SK-N-SH (cell line): ENCODE measurements at regions not wholly inside any gene's neighbourhood (a gene's known extent, or its start where the extent isn't known, plus 50 kb on each side); places are given as distances from the start of the nearest gene placed in this dataset.

Experiments used
- EZH2phosphoT487 ChIP-seq: fragments of 200-600 bp; sonication (generic); IDR thresholded peaks from 2 replicates; pipeline ENCODE4 v1.6.1; 2017; ENCODE audit warnings: low read depth, mixed run types, mild to moderate bottlenecking, antibody characterized with exemption, moderate library complexity, borderline replicate concordance
- FOXJ3 ChIP-seq: sonication (generic); formaldehyde crosslinking; IDR thresholded peaks from 2 replicates; pipeline ENCODE4 v1.5.1; 2020; ENCODE audit warnings: mild to moderate bottlenecking, missing genetic modification reagents
- FOXM1 ChIP-seq: IDR thresholded peaks from 2 replicates; pipeline ENCODE4 v1.4.0; 2012; ENCODE audit warnings: low read depth, mild to moderate bottlenecking
- NFIC ChIP-seq: IDR thresholded peaks from 2 replicates; pipeline ENCODE4 v1.4.0; 2012; ENCODE audit warnings: borderline replicate concordance
- POLR2AphosphoS5 ChIP-seq: IDR thresholded peaks from 2 replicates; pipeline ENCODE4 v1.6.1; 2012; ENCODE audit warnings: low read depth, low read length
- RFX5 ChIP-seq: IDR thresholded peaks from 2 replicates; pipeline ENCODE4 v1.6.1; 2012; ENCODE audit warnings: mild to moderate bottlenecking, improper control_type of control experiment, low read length
- TAF1 ChIP-seq: IDR thresholded peaks from 2 replicates; pipeline ENCODE4 v1.6.1; 2012; ENCODE audit warnings: low read depth, mild to moderate bottlenecking, low read length, moderate library complexity, borderline replicate concordance
- TF ChIP-seq, protein P1 (sequence below): fragments of 200-600 bp; sonication (generic); IDR thresholded peaks from 2 replicates; pipeline ENCODE4 v1.6.1; 2017; ENCODE audit warnings: antibody characterized with exemption, mild to moderate bottlenecking, moderate library complexity
- TF ChIP-seq, protein P2 (sequence below): fragments of 150-350 bp; IDR thresholded peaks from 2 replicates; pipeline ENCODE4 v1.6.1; 2017; ENCODE audit warnings: antibody characterized with exemption, low read length, low read depth, borderline replicate concordance

GRCh38 chr1:168442931-168443330 lies 100.9 kb downstream of the XCL2 start:
- TF ChIP-seq, protein P1, sequence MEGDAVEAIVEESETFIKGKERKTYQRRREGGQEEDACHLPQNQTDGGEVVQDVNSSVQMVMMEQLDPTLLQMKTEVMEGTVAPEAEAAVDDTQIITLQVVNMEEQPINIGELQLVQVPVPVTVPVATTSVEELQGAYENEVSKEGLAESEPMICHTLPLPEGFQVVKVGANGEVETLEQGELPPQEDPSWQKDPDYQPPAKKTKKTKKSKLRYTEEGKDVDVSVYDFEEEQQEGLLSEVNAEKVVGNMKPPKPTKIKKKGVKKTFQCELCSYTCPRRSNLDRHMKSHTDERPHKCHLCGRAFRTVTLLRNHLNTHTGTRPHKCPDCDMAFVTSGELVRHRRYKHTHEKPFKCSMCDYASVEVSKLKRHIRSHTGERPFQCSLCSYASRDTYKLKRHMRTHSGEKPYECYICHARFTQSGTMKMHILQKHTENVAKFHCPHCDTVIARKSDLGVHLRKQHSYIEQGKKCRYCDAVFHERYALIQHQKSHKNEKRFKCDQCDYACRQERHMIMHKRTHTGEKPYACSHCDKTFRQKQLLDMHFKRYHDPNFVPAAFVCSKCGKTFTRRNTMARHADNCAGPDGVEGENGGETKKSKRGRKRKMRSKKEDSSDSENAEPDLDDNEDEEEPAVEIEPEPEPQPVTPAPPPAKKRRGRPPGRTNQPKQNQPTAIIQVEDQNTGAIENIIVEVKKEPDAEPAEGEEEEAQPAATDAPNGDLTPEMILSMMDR, result no peak
- TF ChIP-seq FOXJ3 (CRISPR knock-in tag), result no peak
- TF ChIP-seq EZH2phosphoT487, result no peak
- TF ChIP-seq RFX5, result no peak
- no peak for TF ChIP-seq POLR2AphosphoS5
- TF ChIP-seq NFIC, result no peak
- no peak for TF ChIP-seq TAF1
- TF ChIP-seq, protein P2, sequence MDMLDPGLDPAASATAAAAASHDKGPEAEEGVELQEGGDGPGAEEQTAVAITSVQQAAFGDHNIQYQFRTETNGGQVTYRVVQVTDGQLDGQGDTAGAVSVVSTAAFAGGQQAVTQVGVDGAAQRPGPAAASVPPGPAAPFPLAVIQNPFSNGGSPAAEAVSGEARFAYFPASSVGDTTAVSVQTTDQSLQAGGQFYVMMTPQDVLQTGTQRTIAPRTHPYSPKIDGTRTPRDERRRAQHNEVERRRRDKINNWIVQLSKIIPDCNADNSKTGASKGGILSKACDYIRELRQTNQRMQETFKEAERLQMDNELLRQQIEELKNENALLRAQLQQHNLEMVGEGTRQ, result no peak
- TF ChIP-seq FOXM1, result no peak
